ENCODE measurements at regions not wholly inside any gene's neighbourhood (a gene's known extent, or its start where the extent isn't known, plus 50 kb on each side); places are given as distances from the start of the nearest gene placed in this dataset.

DNA sequence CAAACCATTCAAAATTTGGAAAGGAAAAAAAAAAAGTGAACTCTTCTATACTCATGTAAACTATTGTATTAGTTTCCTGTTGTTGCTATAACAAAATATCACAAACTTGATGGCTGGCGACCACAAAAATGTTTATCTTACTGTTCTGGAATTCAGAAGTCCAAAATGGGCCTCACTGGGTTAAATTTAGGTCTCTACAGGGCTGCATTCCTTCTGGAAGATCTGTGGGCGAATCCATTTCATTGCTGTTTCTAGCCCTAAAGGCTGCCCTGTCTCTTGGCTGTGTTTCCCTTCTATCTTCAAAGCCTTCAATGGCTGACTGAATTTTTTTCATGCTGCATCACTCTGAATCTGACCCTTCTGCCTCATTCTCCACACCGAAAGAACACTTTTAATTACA lies 105.1 kb upstream of the NAV3 start:
- FAIRE-seq (no peak), DNase-seq (ENCODE audit: insufficient read length, low spot score) (no peak)
- TF ChIP-seq POLR2AphosphoS5 (IDR thresholded peaks at IDR 0.05; ENCODE audit: low read depth, low read length) (no peak), POLR2A (IDR thresholded peaks at IDR 0.05; ENCODE audit: low read depth, low read length) (no peak), SPI1 (IDR thresholded peaks at IDR 0.05; ENCODE audit: low read depth, low read length) (no peak)

DNA sequence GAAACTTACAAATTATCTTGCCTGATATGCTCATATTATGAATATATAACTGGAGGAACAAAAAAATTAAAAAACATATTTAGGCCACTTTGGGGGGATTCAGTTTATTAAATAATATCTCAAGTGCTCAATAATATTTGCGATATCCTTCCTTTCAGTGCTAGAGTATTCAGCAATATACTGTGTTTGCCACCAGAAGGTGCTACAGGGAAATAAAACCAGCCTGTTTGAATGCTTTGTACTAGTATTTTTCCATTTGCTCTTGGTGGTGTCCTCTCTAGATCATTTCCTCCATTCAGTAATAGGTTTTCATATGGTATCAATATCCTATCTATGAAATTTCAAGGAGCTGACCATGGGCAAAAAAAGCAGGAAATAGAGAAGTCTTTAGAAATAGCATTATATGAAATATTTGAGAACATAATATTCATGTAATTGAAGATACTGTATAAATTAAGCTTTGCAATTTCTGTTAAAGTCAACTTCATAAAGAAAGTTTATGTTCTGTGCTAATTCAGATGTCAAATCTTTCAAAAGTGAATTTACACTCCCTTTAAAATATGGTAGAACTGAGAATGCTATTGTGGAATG lies 106.2 kb upstream of the NAV3 start:
- no peak for TF ChIP-seq SPI1 (IDR thresholded peaks at IDR 0.05; ENCODE audit: low read depth, low read length)
- TF ChIP-seq POLR2AphosphoS5 (IDR thresholded peaks at IDR 0.05; ENCODE audit: low read depth, low read length), result no peak
- no peak for TF ChIP-seq POLR2A (IDR thresholded peaks at IDR 0.05; ENCODE audit: low read depth, low read length)
- no peak for TF ChIP-seq TAF1 (IDR thresholded peaks at IDR 0.05; ENCODE audit: low read depth, low read length)
- no peak for TF ChIP-seq PAX5 (IDR thresholded peaks at IDR 0.05; ENCODE audit: insufficient read depth, low read length, severe bottlenecking)
- no peak for TF ChIP-seq POU2F2 (IDR thresholded peaks at IDR 0.05; ENCODE audit: low read depth, low read length)
- no peak for FAIRE-seq
- no peak for DNase-seq (ENCODE audit: insufficient read length, low spot score)

- DNase-seq (ENCODE audit: insufficient read length, low spot score) (no peak), FAIRE-seq (no peak)
- TF ChIP-seq TAF1 (IDR thresholded peaks at IDR 0.05; ENCODE audit: low read depth, low read length) (no peak), SPI1 (IDR thresholded peaks at IDR 0.05; ENCODE audit: low read depth, low read length) (no peak), POLR2AphosphoS5 (IDR thresholded peaks at IDR 0.05; ENCODE audit: low read depth, low read length) (no peak), POLR2A (IDR thresholded peaks at IDR 0.05; ENCODE audit: low read depth, low read length) (no peak), PAX5 (IDR thresholded peaks at IDR 0.05; ENCODE audit: insufficient read depth, low read length, severe bottlenecking) (no peak), POU2F2 (IDR thresholded peaks at IDR 0.05; ENCODE audit: low read depth, low read length) (no peak)
Observed at GRCh38 chr12:77723308-77723707, 107.4 kb upstream of the NAV3 start.

DNA sequence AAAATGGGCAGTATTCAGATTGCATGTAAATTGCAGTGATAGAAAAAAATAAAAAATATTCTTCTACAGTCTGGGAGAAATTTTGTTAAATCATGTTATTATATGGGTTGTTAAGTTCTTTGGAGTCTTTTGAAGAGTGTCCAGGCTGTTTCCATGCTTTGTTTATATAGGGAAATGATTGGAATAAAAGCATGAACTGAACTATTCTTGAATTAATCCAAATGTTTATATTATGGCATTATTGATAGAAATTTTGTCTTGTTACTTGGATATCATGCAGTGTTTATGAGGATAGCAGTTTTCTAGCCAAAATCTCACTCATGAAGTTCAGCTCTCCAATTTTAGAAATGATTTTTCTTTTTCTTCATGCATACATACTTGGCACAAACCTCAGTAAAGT lies 108.2 kb upstream of the NAV3 start:
- DNase-seq (ENCODE audit: insufficient read length, low spot score) (no peak), FAIRE-seq (no peak)
- TF ChIP-seq TAF1 (IDR thresholded peaks at IDR 0.05; ENCODE audit: low read depth, low read length) (no peak), POU2F2 (IDR thresholded peaks at IDR 0.05; ENCODE audit: low read depth, low read length) (no peak), SPI1 (IDR thresholded peaks at IDR 0.05; ENCODE audit: low read depth, low read length) (no peak), POLR2AphosphoS5 (IDR thresholded peaks at IDR 0.05; ENCODE audit: low read depth, low read length) (no peak), PAX5 (IDR thresholded peaks at IDR 0.05; ENCODE audit: insufficient read depth, low read length, severe bottlenecking) (no peak)

DNA sequence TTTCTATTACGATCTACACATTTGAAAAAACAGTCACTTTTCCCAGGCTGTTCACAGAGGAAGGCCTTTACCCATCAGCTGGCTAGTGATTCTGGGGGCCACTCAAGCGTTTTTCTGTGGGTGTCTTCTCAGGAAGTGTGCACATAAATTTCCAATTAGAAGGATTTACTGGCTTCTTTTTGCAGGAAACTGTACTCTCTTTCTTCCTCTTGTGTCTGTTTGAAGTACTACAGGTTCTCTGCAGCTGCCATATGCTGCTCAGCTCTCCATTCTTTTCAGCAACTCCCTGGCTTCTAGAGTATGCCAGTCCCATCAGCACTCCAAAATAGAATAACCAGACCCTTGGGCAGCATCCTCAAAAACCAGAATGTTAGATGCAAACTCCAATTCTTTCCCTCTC lies 110.4 kb upstream of the NAV3 start:
- DNase-seq (ENCODE audit: insufficient read length, low spot score), result no peak
- FAIRE-seq, result no peak

GRCh38 chr12:77710209-77710608 lies 120.5 kb upstream of the NAV3 start:
- no peak for FAIRE-seq

More for the DNA sequence above, 110.4 kb upstream of the NAV3 start:
- TF ChIP-seq PAX5 (IDR thresholded peaks at IDR 0.05; ENCODE audit: insufficient read depth, low read length, severe bottlenecking) (no peak), POLR2A (IDR thresholded peaks at IDR 0.05; ENCODE audit: low read depth, low read length) (no peak), TAF1 (IDR thresholded peaks at IDR 0.05; ENCODE audit: low read depth, low read length) (no peak), SPI1 (IDR thresholded peaks at IDR 0.05; ENCODE audit: low read depth, low read length) (no peak), POLR2AphosphoS5 (IDR thresholded peaks at IDR 0.05; ENCODE audit: low read depth, low read length) (no peak), POU2F2 (IDR thresholded peaks at IDR 0.05; ENCODE audit: low read depth, low read length) (no peak)

GRCh38 chr12:77697126-77697525 lies 133.6 kb upstream of the NAV3 start:
- no peak for DNase-seq (ENCODE audit: insufficient read length, low spot score)
- TF ChIP-seq POLR2AphosphoS5 (IDR thresholded peaks at IDR 0.05; ENCODE audit: low read depth, low read length) (no peak), POLR2A (IDR thresholded peaks at IDR 0.05; ENCODE audit: low read depth, low read length) (no peak), PAX5 (IDR thresholded peaks at IDR 0.05; ENCODE audit: insufficient read depth, low read length, severe bottlenecking) (no peak), SPI1 (IDR thresholded peaks at IDR 0.05; ENCODE audit: low read depth, low read length) (no peak), POU2F2 (IDR thresholded peaks at IDR 0.05; ENCODE audit: low read depth, low read length) (no peak)

More at GRCh38 chr12:77710209-77710608, 120.5 kb upstream of the NAV3 start:
- DNase-seq (ENCODE audit: insufficient read length, low spot score), result no peak
- no peak for TF ChIP-seq POU2F2 (IDR thresholded peaks at IDR 0.05; ENCODE audit: low read depth, low read length)
- no peak for TF ChIP-seq TAF1 (IDR thresholded peaks at IDR 0.05; ENCODE audit: low read depth, low read length)
- TF ChIP-seq SPI1 (IDR thresholded peaks at IDR 0.05; ENCODE audit: low read depth, low read length), result no peak
- no peak for TF ChIP-seq POLR2A (IDR thresholded peaks at IDR 0.05; ENCODE audit: low read depth, low read length)
- TF ChIP-seq PAX5 (IDR thresholded peaks at IDR 0.05; ENCODE audit: insufficient read depth, low read length, severe bottlenecking), result no peak
- TF ChIP-seq POLR2AphosphoS5 (IDR thresholded peaks at IDR 0.05; ENCODE audit: low read depth, low read length), result no peak

GRCh38 chr12:77696183-77696582 lies 134.5 kb upstream of the NAV3 start:
- TF ChIP-seq POLR2A (IDR thresholded peaks at IDR 0.05; ENCODE audit: low read depth, low read length) (no peak), POLR2AphosphoS5 (IDR thresholded peaks at IDR 0.05; ENCODE audit: low read depth, low read length) (no peak), PAX5 (IDR thresholded peaks at IDR 0.05; ENCODE audit: insufficient read depth, low read length, severe bottlenecking) (no peak), TAF1 (IDR thresholded peaks at IDR 0.05; ENCODE audit: low read depth, low read length) (no peak), SPI1 (IDR thresholded peaks at IDR 0.05; ENCODE audit: low read depth, low read length) (no peak)
- FAIRE-seq, result no peak
- no peak for DNase-seq (ENCODE audit: insufficient read length, low spot score)

More at GRCh38 chr12:77697126-77697525, 133.6 kb upstream of the NAV3 start:
- no peak for FAIRE-seq

GRCh38 chr12:77689510-77690086 lies 141.1 kb upstream of the NAV3 start:
- DNase-seq (ENCODE audit: insufficient read length, low spot score) (no peak), FAIRE-seq (no peak)
- TF ChIP-seq TAF1 (IDR thresholded peaks at IDR 0.05; ENCODE audit: low read depth, low read length), result no peak
- no peak for TF ChIP-seq POLR2A (IDR thresholded peaks at IDR 0.05; ENCODE audit: low read depth, low read length)
- TF ChIP-seq POLR2AphosphoS5 (IDR thresholded peaks at IDR 0.05; ENCODE audit: low read depth, low read length), result no peak
- TF ChIP-seq SPI1 (IDR thresholded peaks at IDR 0.05; ENCODE audit: low read depth, low read length), result no peak
- TF ChIP-seq POU2F2 (IDR thresholded peaks at IDR 0.05; ENCODE audit: low read depth, low read length), result no peak

DNA sequence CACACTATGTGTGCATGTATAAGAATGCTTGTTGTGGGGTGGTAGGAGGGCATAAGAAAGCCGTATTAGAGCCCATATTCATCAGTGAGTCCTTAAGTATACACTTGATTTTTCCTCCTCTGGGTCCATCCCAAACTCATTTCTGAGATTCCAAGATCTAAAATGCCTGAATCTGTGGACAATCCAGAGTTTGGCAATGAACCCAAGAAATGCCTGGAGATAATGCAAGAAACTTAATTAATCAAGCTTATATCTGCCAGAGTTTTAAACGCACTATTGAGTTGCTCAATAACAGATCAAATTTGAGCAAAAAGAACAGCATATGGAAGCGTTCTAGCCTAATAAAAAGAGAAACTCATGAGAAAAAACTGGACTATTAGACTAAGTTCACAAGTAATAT lies 143.4 kb upstream of the NAV3 start:
- FAIRE-seq, result no peak
- DNase-seq (ENCODE audit: insufficient read length, low spot score), result no peak
- TF ChIP-seq TAF1 (IDR thresholded peaks at IDR 0.05; ENCODE audit: low read depth, low read length) (no peak), POLR2A (IDR thresholded peaks at IDR 0.05; ENCODE audit: low read depth, low read length) (no peak), POU2F2 (IDR thresholded peaks at IDR 0.05; ENCODE audit: low read depth, low read length) (no peak), POLR2AphosphoS5 (IDR thresholded peaks at IDR 0.05; ENCODE audit: low read depth, low read length) (no peak), PAX5 (IDR thresholded peaks at IDR 0.05; ENCODE audit: insufficient read depth, low read length, severe bottlenecking) (no peak), SPI1 (IDR thresholded peaks at IDR 0.05; ENCODE audit: low read depth, low read length) (no peak)
